ENCODE measurements at regions not wholly inside any gene's neighbourhood (a gene's known extent, or its start where the extent isn't known, plus 50 kb on each side); places are given as distances from the start of the nearest gene placed in this dataset.

DNA sequence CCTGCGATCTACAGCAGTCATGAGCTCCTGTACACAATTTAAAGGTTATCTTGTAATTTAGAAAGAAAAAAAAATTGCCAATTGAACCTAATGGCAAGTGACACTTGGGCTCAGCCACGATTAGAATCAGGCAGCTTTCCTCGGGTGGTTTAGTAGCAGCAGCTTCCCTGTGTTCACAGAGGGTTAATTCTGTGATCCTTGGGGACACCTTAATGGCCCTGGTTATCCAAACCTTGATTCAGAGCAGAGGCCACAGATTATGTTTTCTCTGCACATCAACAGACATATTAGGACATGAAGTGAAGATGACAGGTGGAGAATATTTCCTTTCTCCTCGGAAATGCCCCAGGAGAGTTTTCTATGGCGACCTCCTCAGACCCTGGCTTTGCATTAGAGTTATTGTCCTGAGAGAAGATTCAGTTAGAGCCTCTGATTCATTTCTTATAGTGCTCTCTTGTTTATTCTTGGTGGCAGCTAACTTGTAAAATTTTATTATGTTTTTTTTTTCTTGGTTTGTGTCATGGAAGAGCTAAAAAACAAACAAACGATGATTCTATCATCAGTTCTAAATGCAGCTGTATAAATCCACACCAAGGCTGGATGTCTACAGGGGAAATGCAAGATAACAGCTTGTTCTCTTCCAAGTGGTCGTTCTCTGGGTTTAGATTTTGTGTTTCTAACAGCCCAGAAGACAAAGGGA lies 351.2 kb upstream of the DYNLRB2 start:
- TF ChIP-seq, protein P1, sequence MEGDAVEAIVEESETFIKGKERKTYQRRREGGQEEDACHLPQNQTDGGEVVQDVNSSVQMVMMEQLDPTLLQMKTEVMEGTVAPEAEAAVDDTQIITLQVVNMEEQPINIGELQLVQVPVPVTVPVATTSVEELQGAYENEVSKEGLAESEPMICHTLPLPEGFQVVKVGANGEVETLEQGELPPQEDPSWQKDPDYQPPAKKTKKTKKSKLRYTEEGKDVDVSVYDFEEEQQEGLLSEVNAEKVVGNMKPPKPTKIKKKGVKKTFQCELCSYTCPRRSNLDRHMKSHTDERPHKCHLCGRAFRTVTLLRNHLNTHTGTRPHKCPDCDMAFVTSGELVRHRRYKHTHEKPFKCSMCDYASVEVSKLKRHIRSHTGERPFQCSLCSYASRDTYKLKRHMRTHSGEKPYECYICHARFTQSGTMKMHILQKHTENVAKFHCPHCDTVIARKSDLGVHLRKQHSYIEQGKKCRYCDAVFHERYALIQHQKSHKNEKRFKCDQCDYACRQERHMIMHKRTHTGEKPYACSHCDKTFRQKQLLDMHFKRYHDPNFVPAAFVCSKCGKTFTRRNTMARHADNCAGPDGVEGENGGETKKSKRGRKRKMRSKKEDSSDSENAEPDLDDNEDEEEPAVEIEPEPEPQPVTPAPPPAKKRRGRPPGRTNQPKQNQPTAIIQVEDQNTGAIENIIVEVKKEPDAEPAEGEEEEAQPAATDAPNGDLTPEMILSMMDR (IDR thresholded peaks at IDR 0.05), result no peak
- TF ChIP-seq POLR2A (IDR thresholded peaks at IDR 0.05), result no peak

Data from lower leg skin (tissue), 3 donors.